ENCODE measurements at regions not wholly inside any gene's neighbourhood (a gene's known extent, or its start where the extent isn't known, plus 50 kb on each side); places are given as distances from the start of the nearest gene placed in this dataset.

GRCh38 chr5:92508271-92508670 lies 1072.7 kb downstream of the NR2F1-AS1 start:
- no peak overlapping the region for H3K27ac Mint-ChIP-seq
- H3K27me3 Mint-ChIP-seq: no peaks in the 10 kb centered on the region

GRCh38 chr5:92505925-92506324 lies 1075.1 kb downstream of the NR2F1-AS1 start:
- no peak overlapping the region for H3K27ac Mint-ChIP-seq
- peaks cover 13% of the 10 kb centered on the region for H3K9me3 Mint-ChIP-seq
- no peak overlapping the region for H3K4me3 Mint-ChIP-seq
- H3K36me3 Mint-ChIP-seq: no peaks in the 10 kb centered on the region
- no peaks in the 10 kb centered on the region for H3K4me1 Mint-ChIP-seq
- no peaks in the 10 kb centered on the region for H3K27me3 Mint-ChIP-seq
- DNase-seq: no peak

More at GRCh38 chr5:92508271-92508670, 1072.7 kb downstream of the NR2F1-AS1 start:
- no peak for DNase-seq
- no peaks in the 10 kb centered on the region for H3K4me1 Mint-ChIP-seq
- H3K9me3 Mint-ChIP-seq: peaks cover 16% of the 10 kb centered on the region
- H3K4me3 Mint-ChIP-seq: no peak overlapping the region
- no peaks in the 10 kb centered on the region for H3K36me3 Mint-ChIP-seq

- H3K27ac Mint-ChIP-seq: no peak overlapping the region
These were observed 1075.9 kb downstream of the NR2F1-AS1 start for GRCh38 chr5:92505145-92505544.

GRCh38 chr5:92504346-92504745 lies 1076.7 kb downstream of the NR2F1-AS1 start:
- no peak overlapping the region for H3K27ac Mint-ChIP-seq
- no peaks in the 10 kb centered on the region for H3K4me1 Mint-ChIP-seq
- no peak overlapping the region for H3K4me3 Mint-ChIP-seq
- H3K27me3 Mint-ChIP-seq: no peaks in the 10 kb centered on the region
- H3K9me3 Mint-ChIP-seq: peaks cover 13% of the 10 kb centered on the region
- no peak for DNase-seq
- no peaks in the 10 kb centered on the region for H3K36me3 Mint-ChIP-seq

More at GRCh38 chr5:92505145-92505544, 1075.9 kb downstream of the NR2F1-AS1 start:
- no peaks in the 10 kb centered on the region for H3K4me1 Mint-ChIP-seq
- no peak overlapping the region for H3K4me3 Mint-ChIP-seq
- no peak for DNase-seq
- no peaks in the 10 kb centered on the region for H3K36me3 Mint-ChIP-seq
- H3K27me3 Mint-ChIP-seq: no peaks in the 10 kb centered on the region
- peaks cover 13% of the 10 kb centered on the region for H3K9me3 Mint-ChIP-seq

- Mint-ChIP-seq H3K27ac (no peak overlapping the region), H3K36me3 (no peaks in the 10 kb centered on the region), H3K27me3 (no peaks in the 10 kb centered on the region), H3K4me3 (no peak overlapping the region), H3K4me1 (no peaks in the 10 kb centered on the region), H3K9me3 (no peaks in the 10 kb centered on the region)
- no peak for DNase-seq
These were observed 1080.3 kb downstream of the NR2F1-AS1 start for GRCh38 chr5:92500752-92501151.

GRCh38 chr5:92496545-92496944 lies 1084.5 kb downstream of the NR2F1-AS1 start:
- no peak overlapping the region for H3K27ac Mint-ChIP-seq
- no peaks in the 10 kb centered on the region for H3K4me1 Mint-ChIP-seq
- H3K36me3 Mint-ChIP-seq: no peaks in the 10 kb centered on the region
- DNase-seq: no peak
- H3K27me3 Mint-ChIP-seq: no peaks in the 10 kb centered on the region
- no peak overlapping the region for H3K4me3 Mint-ChIP-seq
- H3K9me3 Mint-ChIP-seq: no peaks in the 10 kb centered on the region

- H3K4me1 Mint-ChIP-seq: no peaks in the 10 kb centered on the region
- no peak overlapping the region for H3K4me3 Mint-ChIP-seq
- no peaks in the 10 kb centered on the region for H3K36me3 Mint-ChIP-seq
- H3K27ac Mint-ChIP-seq: no peak overlapping the region
- no peak for DNase-seq
- H3K27me3 Mint-ChIP-seq: no peaks in the 10 kb centered on the region
- no peaks in the 10 kb centered on the region for H3K9me3 Mint-ChIP-seq
These were observed 1086.5 kb downstream of the NR2F1-AS1 start for GRCh38 chr5:92494508-92494907.

- DNase-seq: no peak
- Mint-ChIP-seq H3K27ac (no peak overlapping the region), H3K4me3 (no peak overlapping the region), H3K36me3 (no peaks in the 10 kb centered on the region), H3K4me1 (no peaks in the 10 kb centered on the region), H3K9me3 (no peaks in the 10 kb centered on the region), H3K27me3 (no peaks in the 10 kb centered on the region)
These were observed 1088.1 kb downstream of the NR2F1-AS1 start for GRCh38 chr5:92492908-92493307.

- no peak for DNase-seq
- Mint-ChIP-seq H3K4me1 (no peaks in the 10 kb centered on the region), H3K4me3 (no peak overlapping the region), H3K27me3 (no peaks in the 10 kb centered on the region), H3K36me3 (no peaks in the 10 kb centered on the region), H3K27ac (no peak overlapping the region), H3K9me3 (no peaks in the 10 kb centered on the region)
These were observed 1096.5 kb downstream of the NR2F1-AS1 start for GRCh38 chr5:92484484-92484883.

- DNase-seq: no peak
- Mint-ChIP-seq H3K36me3 (no peaks in the 10 kb centered on the region), H3K4me1 (no peaks in the 10 kb centered on the region), H3K27ac (no peak overlapping the region), H3K4me3 (no peak overlapping the region), H3K27me3 (no peaks in the 10 kb centered on the region), H3K9me3 (peaks cover 7% of the 10 kb centered on the region)
These were observed 1090.0 kb upstream of the ARRDC3 start for GRCh38 chr5:92472981-92473566.

GRCh38 chr5:92471861-92472260 lies 1088.7 kb upstream of the ARRDC3 start:
- no peak overlapping the region for H3K27ac Mint-ChIP-seq
- H3K27me3 Mint-ChIP-seq: no peaks in the 10 kb centered on the region
- peaks cover 7% of the 10 kb centered on the region for H3K9me3 Mint-ChIP-seq
- H3K4me1 Mint-ChIP-seq: no peaks in the 10 kb centered on the region
- no peak for DNase-seq
- no peak overlapping the region for H3K4me3 Mint-ChIP-seq
- H3K36me3 Mint-ChIP-seq: no peaks in the 10 kb centered on the region

- Mint-ChIP-seq H3K4me3 (no peak overlapping the region), H3K27me3 (no peaks in the 10 kb centered on the region), H3K9me3 (peaks cover 7% of the 10 kb centered on the region), H3K27ac (no peak overlapping the region), H3K4me1 (no peaks in the 10 kb centered on the region), H3K36me3 (no peaks in the 10 kb centered on the region)
- DNase-seq: no peak
These were observed 1087.7 kb upstream of the ARRDC3 start for GRCh38 chr5:92470770-92471169.

- DNase-seq: no peak
- Mint-ChIP-seq H3K4me1 (no peaks in the 10 kb centered on the region), H3K27ac (no peak overlapping the region), H3K4me3 (no peak overlapping the region), H3K27me3 (no peaks in the 10 kb centered on the region), H3K36me3 (no peaks in the 10 kb centered on the region), H3K9me3 (peaks cover 3% of the 10 kb centered on the region)
These were observed 1085.2 kb upstream of the ARRDC3 start for GRCh38 chr5:92468295-92468694.

- Mint-ChIP-seq H3K9me3 (no peaks in the 10 kb centered on the region), H3K4me3 (no peak overlapping the region), H3K27ac (no peak overlapping the region), H3K27me3 (no peaks in the 10 kb centered on the region), H3K4me1 (no peaks in the 10 kb centered on the region), H3K36me3 (no peaks in the 10 kb centered on the region)
- DNase-seq: no peak
These were observed 1084.6 kb upstream of the ARRDC3 start for GRCh38 chr5:92467695-92468094.

- Mint-ChIP-seq H3K36me3 (no peaks in the 10 kb centered on the region), H3K27ac (no peak overlapping the region), H3K4me1 (no peaks in the 10 kb centered on the region), H3K27me3 (no peaks in the 10 kb centered on the region), H3K4me3 (no peak overlapping the region), H3K9me3 (peaks cover 1% of the 10 kb centered on the region)
- no peak for DNase-seq
These were observed 1077.4 kb upstream of the ARRDC3 start for GRCh38 chr5:92460505-92460904.

- no peaks in the 10 kb centered on the region for H3K36me3 Mint-ChIP-seq
- H3K27me3 Mint-ChIP-seq: no peaks in the 10 kb centered on the region
- H3K27ac Mint-ChIP-seq: no peak overlapping the region
- H3K4me1 Mint-ChIP-seq: no peaks in the 10 kb centered on the region
- no peak for DNase-seq
- no peak overlapping the region for H3K4me3 Mint-ChIP-seq
- peaks cover 1% of the 10 kb centered on the region for H3K9me3 Mint-ChIP-seq
These were observed 1076.5 kb upstream of the ARRDC3 start for GRCh38 chr5:92459654-92460053.

Measured in activated naive CD8-positive, alpha-beta T cell treated with anti-CD3 and anti-CD28 coated beads for 36 hours (primary cell).